Myocyte (in vitro differentiated cells): ENCODE measurements at regions not wholly inside any gene's neighbourhood (a gene's known extent, or its start where the extent isn't known, plus 50 kb on each side); places are given as distances from the start of the nearest gene placed in this dataset.

Experiments used
- DNase-seq: peaks from one replicate; pipeline ENCODE4 v3.0.0-alpha.2; 2012; ENCODE audit warnings: low read depth

DNA sequence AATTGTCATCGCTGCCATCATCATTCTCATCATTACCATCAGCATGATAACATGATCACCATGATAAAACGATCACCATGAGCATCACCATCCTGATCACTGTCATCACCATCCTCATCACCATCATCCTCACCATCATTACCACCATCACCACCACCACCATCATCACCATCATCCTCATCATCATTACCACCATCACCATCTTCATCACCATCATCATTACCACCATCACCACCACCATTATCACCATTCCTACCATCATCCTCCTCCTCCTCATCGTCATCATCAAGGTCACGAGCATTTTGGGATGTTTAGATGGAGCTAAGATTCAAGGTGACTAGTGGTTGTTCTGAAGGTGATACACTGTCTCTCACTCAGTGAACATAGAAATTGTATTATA lies 221.0 kb downstream of the FOXL1 start:
- no peak for DNase-seq

GRCh38 chr16:86800894-86801293 lies 222.5 kb downstream of the FOXL1 start:
- DNase-seq: no peak

GRCh38 chr16:86802013-86802412 lies 223.7 kb downstream of the FOXL1 start:
- DNase-seq: no peak

- DNase-seq: no peak
Observed at GRCh38 chr16:86805188-86805587, 226.8 kb downstream of the FOXL1 start.

GRCh38 chr16:86806181-86806837 lies 228.0 kb downstream of the FOXL1 start:
- DNase-seq: no peak

DNA sequence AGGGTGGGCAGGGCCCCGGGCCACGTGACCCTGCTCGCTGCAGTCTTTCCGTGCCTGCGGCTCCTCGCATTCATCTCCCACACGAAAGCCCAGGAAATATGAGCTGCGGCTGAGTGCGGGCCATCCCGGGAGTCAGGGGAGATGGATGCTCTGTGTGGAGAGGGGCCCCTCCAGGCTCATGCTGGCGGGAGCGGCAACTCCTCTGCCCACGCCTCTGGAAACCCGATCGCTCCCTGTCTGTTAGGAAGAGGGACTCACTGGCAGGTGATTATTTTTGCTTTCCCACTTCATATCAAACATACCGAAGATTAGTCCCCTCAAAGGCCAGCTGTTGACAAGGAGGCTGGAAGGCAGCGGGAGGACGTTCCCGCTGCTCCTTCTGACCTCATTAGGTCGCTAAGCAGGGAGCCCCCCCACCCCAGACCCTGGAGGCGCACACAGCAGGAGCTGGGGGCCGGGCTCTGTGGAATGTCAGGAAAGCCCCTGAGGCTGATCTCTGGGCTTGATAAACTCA lies 228.5 kb downstream of the FOXL1 start:
- DNase-seq: no peak

DNA sequence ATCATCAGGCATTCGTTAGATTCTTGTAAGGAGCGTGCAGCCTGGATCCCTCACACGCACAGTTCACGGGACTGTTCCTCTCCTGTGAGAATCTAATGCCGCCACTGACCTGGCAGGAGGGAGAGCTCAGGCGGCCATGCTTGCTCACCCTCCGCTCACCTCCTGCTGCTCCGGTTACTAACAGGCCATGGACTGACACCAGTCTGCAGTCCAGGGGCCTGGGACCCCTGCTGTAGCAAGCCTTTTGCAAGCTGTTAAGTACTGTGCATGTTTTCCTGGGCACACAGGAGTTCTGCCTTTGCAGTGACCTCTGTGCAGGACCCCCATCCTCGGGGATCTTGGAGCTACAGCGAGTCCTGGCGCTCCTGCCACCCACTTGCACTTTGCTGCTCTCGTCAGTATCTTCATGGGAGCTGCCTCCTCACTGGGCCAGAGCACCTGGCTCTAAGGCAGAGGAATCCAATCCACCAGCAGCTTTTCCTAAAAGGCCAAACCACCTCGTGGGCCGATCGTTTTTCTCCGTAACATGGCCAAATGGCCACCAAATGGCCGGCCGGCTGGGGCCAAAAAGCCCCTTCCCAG lies 230.6 kb downstream of the FOXL1 start:
- DNase-seq: no peak

DNA sequence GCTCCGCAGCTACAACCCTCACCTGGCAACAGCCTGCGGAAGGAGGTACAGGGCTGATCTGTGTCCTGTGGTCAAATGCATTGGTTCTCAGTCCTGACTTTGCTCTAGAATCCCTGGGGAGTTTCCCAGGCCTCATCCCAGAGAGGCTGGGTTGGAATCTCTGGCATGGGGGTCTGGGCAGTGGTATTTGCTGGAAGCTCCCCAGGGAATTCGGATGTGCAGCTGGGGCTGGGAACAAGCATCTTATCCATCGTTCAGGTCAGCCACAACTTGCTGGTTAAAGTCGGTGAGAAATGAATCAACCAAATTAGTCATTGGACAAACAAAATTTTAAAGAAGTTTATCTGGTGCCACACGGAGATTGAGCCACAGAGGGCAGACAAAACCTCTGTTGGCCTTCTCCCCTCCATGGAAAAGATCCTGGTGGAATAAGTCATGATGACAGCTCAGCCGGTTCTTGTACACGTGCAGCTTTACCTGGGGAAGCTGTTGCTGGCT lies 231.2 kb downstream of the FOXL1 start:
- DNase-seq: peak; percentile 91

GRCh38 chr16:86810062-86810461 lies 231.7 kb downstream of the FOXL1 start:
- DNase-seq: no peak

DNA sequence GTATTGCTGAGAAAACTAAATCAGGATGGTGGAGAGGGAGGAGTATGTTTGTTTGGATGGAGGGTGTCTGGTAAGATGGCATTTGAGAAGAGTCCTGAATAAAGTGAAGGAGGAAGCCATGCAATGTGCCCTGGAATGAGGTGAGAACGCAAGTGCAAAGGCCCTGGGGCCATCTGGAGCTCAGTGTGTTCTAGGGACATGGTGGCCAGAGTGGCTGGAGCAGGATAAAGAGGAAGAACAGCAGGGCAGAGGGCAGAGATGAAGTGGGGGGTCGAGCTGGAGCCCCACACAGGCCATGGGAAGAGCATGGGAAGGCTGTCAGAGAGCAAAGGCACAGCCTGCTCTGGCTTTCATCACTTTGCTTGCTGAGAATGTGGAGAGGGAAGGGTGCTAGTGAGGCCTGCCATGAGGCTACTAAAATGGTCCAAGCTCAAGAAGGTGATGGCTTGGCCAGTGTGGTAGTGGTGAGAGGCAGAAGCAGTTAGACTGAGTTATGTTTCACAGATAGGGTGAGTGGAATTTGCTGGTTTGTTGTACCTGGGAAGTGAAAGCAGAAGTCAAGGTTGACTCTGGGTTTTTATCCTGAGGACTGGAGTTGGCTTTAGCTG lies 234.1 kb downstream of the FOXL1 start:
- no peak for DNase-seq

- DNase-seq: no peak
Observed at GRCh38 chr16:86814256-86814655, 235.9 kb downstream of the FOXL1 start.

DNA sequence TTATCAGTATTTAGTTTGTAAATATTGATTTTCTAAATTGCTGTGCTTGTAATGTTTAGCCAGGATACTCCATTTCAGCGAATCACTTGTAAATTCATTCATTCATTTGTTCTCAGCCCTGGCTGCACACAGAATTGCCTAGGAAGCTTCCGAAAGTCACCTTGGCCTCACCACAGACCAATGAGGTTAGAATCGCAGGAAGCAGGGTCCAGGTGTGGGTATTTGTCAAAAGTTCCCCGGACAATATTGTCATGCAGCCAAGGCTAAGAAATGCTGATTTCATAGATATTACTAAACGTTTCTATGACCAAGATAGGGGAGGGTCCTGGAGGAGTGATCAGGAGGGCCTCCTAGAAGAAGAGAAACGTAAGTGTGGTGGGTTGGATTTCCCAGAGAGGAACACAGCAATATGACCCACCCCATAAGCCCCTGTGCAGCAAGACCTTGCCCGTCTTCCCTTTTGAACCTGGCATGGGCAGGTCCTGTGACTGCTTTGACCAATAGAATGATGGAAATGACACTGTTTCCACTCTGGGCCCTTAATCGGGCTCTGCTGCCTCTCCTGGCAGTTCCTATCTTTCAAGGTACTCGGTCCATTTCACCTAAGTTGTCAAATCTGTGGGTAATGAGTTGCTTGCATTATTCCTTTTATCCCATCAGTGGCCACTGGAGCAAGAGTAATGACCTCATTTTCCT lies 238.7 kb downstream of the FOXL1 start:
- DNase-seq: no peak

DNA sequence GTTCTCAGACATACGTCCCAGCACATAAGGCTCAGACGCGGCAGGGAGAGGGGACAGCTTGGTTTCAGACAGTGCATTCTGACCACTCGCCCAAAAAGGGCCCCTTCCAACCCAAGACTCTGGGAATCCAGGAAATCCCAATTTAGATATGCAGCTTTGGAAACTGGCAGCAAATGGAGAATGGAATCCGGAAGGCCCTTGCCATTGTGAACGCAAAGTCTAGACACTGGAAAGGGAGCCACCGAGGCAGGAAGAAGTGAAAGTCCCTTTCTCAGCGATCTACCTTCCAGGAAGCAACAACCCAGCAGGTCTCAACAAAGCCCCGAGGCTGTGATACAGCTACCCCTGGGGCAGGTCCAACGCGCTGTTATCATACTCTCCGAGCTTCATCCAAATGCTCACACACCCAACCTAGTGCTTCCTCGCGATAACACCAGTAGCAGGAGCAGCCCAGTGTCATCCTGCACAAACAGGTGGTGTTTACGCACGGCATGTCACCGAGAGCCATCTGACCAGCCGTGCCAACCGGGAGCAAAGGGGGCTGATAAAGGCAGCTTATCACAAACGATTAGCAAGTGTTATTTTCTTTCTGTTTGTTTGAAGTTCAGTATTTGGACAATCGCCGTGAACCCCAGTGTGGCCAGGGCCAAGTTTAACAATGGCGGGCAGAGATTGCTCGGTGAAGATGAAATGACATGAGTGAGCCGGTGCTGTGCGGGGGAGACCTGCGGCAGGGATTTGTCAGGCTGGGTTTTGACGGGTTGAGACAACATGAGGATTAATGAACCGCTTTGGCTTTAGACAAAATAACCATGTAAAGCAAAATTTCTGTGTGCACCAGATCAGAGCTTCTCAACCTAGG lies 240.6 kb downstream of the FOXL1 start:
- DNase-seq: no peak

- DNase-seq: peak; percentile 22
Observed at GRCh38 chr16:86819533-86819892, 241.2 kb downstream of the FOXL1 start.

- DNase-seq: peak; percentile 86
Observed at GRCh38 chr16:86821895-86822294, 243.5 kb downstream of the FOXL1 start.

DNA sequence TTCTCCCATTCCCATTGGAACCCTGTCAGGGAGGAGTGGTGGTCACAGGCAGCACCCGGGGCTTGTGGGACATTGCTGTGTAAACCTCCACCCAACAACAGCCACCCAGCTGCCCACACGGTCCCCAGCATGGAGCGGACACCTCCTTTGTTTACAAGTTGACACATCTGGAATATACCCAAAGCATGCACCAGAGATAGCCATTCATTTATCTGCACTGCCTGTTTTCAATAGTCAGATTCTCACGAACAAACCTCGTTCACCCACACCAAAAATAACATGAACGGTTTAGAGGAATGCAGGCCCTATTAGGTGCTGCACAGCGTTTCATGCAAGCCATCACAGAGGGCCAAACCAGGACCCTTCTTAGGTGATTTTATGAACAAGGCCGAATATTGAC lies 244.8 kb downstream of the FOXL1 start:
- no peak for DNase-seq

DNA sequence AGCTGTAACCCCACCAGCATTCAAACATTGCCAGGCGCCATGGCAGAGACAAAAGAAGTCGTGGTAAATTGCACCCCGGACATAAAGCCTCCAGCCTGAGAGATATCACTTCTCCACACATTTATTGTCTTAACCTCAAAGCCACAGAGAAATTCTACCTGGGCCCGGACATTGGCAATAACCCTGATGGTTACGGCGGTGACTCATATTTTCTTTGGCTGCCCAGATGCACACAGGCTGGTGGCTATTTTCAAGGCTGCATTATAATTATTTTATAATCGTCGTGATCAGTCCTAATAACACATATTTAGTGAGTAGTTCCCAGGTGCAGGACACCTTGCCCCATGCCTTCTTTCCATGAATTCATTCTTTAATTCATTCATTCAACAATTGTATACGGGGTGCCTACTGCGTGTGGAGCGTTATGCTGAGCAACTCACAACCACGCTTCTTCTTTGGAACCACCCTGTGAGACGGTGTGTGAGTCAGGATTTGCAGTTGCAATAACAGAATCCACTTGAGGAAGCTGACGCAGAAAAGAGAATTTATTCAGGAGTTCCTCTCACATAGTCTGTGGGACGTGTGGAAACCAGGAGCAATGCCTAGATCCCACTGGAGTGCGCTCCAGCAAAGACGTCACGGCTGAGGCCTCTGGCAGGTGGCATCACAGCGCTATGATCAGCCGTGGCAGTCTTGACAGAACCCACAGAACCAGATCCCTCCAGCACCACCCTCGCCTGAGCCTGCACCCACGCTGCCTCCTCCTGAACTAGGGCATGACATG lies 245.7 kb downstream of the FOXL1 start:
- peak; percentile 87 for DNase-seq

GRCh38 chr16:86824751-86825296 lies 246.5 kb downstream of the FOXL1 start:
- no peak for DNase-seq

GRCh38 chr16:86825631-86826030 lies 247.3 kb downstream of the FOXL1 start:
- DNase-seq: no peak

DNA sequence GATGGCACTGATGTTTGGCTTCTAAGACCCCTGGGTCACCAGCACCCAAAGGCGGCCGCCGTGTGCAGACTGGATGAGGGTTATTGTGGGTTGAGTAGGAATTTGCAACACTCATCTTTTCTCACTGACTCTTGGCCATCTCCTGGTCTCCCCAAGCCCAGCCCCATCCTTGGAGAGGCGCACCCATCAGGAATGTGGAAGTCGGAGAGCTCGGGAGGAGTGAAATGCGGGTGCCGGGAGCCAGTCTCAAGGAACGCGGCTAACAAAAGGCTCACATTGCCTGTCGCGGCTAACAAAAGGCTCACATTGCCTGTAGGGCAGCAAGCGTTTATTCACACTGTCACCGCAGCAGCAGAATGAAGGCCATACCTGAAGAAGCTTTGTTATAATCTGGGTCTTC lies 248.6 kb downstream of the FOXL1 start:
- DNase-seq: no peak
